Thoracic aorta (tissue), 2 donors: ENCODE measurements at regions not wholly inside any gene's neighbourhood (a gene's known extent, or its start where the extent isn't known, plus 50 kb on each side); places are given as distances from the start of the nearest gene placed in this dataset.

Source experiments
- ATAC-seq: fragments of 150-250 bp; one replicate; pipeline ENCODE4 v1.8.0; 2017; ENCODE audit warnings: low read depth; ENCODE audit not compliant: insufficient number of reproducible peaks, low FRiP score
- DNase-seq: peaks from one replicate; pipeline ENCODE4 v3.0.0-alpha.2; 2020; ENCODE audit warnings: low spot score
- H3K27ac ChIP-seq, 2 donors: fragments of 200-600 bp; sonication (generic); 1 replicate in 1 of 2; 2 replicates in 1 of 2; pipeline ENCODE4 v1.5.1; 2016; ENCODE audit warnings: mild to moderate bottlenecking in 2 of 2, moderate library complexity in 2 of 2
- H3K27me3 ChIP-seq: fragments of 200-600 bp; sonication (generic); replicated peaks from 2 replicates; pipeline ENCODE4 v1.6.0; 2016; ENCODE audit warnings: mild to moderate bottlenecking; ENCODE audit not compliant: insufficient read depth
- H3K36me3 ChIP-seq: fragments of 200-600 bp; sonication (generic); one replicate; pipeline ENCODE4 v1.5.1; 2016
- H3K4me1 ChIP-seq, 2 donors: fragments of 200-600 bp; sonication (generic); 1 replicate in 1 of 2; 2 replicates in 1 of 2; pipeline versions ENCODE4 v1.5.1 to v1.6.0; 2016; ENCODE audit warnings: low read depth in 2 of 2, mild to moderate bottlenecking in 1 of 2; ENCODE audit not compliant: control insufficient read depth in 1 of 2
- H3K4me3 ChIP-seq: fragments of 200-600 bp; sonication (generic); 2 replicates; pipeline ENCODE4 v1.5.1; 2016; ENCODE audit warnings: mild to moderate bottlenecking
- H3K9me3 ChIP-seq: fragments of 200-600 bp; sonication (generic); 2 replicates; pipeline ENCODE4 v1.5.1; 2016
- TF ChIP-seq, protein P1 (sequence below): fragments of 200-600 bp; sonication (generic); IDR thresholded peaks from one replicate; pipeline ENCODE4 v1.5.1; 2019; ENCODE audit warnings: antibody characterized with exemption

DNA sequence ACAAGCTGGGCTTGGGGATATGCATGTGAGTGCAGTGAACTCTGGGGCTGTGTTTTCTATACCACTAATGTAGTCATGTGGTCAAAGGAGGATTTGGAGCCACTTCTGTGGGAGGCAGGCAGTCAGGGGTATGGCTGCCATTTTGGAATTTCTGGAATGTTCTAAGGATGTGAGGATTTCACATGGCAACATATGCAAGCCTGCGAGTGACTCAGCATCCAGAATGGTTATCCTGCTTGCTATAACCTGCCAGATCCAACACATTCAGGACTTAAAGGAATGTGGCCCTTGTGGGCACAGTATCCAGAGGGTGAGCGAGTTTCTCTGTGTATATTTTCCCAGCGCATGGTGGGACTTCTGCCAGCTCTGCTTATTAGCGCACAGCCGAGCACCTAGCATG is 249.2 kb upstream of the PWP1 start:
- ATAC-seq (no peak), DNase-seq (no peak)
- Histone ChIP-seq H3K36me3 (no peaks in the 10 kb centered on the region), H3K4me1 (no peaks in the 10 kb centered on the region), H3K27me3 (no peaks in the 10 kb centered on the region), H3K27ac (no peak overlapping the region), H3K9me3 (no peaks in the 10 kb centered on the region), H3K4me3 (no peak overlapping the region)
- TF ChIP-seq, protein P1, sequence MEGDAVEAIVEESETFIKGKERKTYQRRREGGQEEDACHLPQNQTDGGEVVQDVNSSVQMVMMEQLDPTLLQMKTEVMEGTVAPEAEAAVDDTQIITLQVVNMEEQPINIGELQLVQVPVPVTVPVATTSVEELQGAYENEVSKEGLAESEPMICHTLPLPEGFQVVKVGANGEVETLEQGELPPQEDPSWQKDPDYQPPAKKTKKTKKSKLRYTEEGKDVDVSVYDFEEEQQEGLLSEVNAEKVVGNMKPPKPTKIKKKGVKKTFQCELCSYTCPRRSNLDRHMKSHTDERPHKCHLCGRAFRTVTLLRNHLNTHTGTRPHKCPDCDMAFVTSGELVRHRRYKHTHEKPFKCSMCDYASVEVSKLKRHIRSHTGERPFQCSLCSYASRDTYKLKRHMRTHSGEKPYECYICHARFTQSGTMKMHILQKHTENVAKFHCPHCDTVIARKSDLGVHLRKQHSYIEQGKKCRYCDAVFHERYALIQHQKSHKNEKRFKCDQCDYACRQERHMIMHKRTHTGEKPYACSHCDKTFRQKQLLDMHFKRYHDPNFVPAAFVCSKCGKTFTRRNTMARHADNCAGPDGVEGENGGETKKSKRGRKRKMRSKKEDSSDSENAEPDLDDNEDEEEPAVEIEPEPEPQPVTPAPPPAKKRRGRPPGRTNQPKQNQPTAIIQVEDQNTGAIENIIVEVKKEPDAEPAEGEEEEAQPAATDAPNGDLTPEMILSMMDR = no peak

DNA sequence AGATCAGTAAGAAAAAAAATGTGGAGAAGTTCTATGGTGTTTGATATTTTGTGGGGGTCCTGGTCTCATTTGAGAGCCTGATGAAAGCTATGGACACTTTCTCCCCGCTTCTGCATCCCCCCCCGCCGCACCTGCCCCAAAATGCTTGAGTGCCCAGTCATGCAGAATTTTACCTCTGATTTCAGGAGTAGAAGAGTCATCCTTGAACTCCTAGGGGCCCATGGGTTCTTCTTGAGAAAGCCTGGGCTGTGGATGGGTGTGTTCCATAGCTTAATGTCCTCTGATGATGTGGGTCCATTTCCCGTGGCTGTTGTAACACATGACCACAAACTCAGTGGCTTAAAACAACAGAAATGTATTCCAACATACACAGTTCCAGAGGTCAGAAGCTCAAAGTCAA is 248.8 kb upstream of the PWP1 start:
- H3K9me3 ChIP-seq = no peaks in the 10 kb centered on the region
- ATAC-seq (no peak), DNase-seq (no peak)
- TF ChIP-seq, protein P1 = no peak
- no peaks in the 10 kb centered on the region for H3K27me3 ChIP-seq
- H3K4me3 ChIP-seq = no peak overlapping the region
- H3K4me1 ChIP-seq = no peaks in the 10 kb centered on the region
- H3K27ac ChIP-seq = no peak overlapping the region
- no peaks in the 10 kb centered on the region for H3K36me3 ChIP-seq

DNA sequence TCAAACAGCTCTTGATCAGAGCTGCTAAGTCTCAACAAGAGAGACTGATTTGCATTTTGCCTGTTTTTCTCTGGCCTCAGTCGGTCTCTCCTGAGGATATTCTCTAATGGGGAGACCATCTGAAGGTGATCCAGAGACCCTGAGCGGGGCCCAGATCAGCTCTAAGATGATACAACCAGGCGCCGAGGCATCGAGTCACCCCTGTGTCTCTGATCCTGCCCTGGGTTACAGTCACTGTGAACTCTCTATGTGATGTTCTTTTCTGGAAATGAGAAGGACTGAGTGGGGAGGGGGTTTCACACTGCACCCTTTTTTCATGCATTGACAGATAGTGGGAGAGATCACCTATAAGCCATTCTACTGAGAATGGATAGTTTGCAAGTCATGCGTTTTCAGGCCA is 247.6 kb upstream of the PWP1 start:
- DNase-seq (no peak), ATAC-seq (no peak)
- H3K27ac ChIP-seq = no peak overlapping the region
- no peaks in the 10 kb centered on the region for H3K36me3 ChIP-seq
- TF ChIP-seq, protein P1 = no peak
- H3K4me1 ChIP-seq = peaks cover 4 to 5% of the 10 kb centered on the region in 2 donors
- H3K9me3 ChIP-seq = no peaks in the 10 kb centered on the region
- no peaks in the 10 kb centered on the region for H3K27me3 ChIP-seq
- H3K4me3 ChIP-seq = no peak overlapping the region

DNA sequence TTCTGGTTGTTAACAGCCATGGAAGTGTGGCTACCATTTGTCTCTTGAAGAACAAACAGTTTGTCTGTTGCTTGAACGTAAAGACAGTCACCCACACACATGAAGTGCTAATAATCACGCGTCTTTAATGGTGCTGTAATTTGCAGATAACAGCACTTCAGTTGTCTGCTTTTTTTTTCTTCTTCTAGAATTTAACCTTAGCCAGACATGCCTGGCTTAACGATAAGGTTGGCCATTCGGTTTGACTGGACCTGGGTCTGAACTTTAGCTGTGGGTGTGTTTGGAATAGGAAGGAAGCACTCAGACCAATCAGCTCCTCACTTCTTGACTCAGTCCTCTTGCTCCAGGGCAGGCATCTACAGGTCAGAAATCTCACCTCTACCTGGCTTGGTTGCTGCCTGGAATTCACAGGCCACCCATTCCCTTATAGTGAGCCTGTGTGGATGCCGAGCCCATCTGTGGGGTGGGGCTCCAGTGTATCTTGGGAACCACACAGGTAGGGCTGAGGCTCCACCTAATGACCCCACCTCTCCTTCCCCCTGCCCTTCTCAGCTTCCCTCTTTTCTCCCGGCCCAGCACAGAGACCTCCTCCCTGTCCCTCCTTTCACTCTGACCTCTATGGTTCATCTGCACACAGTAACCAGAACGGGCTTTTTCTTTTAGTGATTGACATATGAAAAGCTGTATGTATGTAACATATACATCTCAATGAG is 246.4 kb upstream of the PWP1 start:
- H3K4me3 ChIP-seq = no peak overlapping the region
- H3K4me1 ChIP-seq = peaks cover 4 to 5% of the 10 kb centered on the region in 2 donors
- TF ChIP-seq, protein P1 = no peak
- no peaks in the 10 kb centered on the region for H3K36me3 ChIP-seq
- no peak for ATAC-seq
- H3K27ac ChIP-seq = no peak overlapping the region
- DNase-seq = no peak
- no peaks in the 10 kb centered on the region for H3K9me3 ChIP-seq
- no peaks in the 10 kb centered on the region for H3K27me3 ChIP-seq

DNA sequence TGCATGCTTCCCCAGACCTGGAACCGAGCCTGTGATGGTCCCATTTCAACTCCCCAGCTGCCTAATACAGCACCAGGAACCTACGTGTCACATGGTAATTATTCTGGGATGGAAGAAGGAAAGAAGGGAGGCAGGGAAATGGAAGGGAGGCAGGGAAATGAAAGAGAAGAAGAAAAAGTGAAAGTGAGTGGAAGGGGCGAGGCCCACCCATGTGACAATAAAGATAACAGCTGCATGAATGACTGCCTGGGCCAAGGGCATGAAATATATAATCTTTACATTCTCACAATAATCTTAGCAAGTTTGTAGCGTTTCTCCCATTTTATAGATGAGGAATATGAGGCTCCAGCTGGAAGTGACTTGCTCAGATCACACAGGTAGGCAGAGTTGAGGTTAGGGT is 245.0 kb upstream of the PWP1 start:
- no peak for DNase-seq
- TF ChIP-seq, protein P1 = no peak

More for the DNA sequence above, 245.0 kb upstream of the PWP1 start:
- Histone ChIP-seq H3K9me3 (no peaks in the 10 kb centered on the region), H3K27me3 (no peaks in the 10 kb centered on the region), H3K27ac (no peak overlapping the region), H3K4me3 (no peak overlapping the region), H3K4me1 (peaks cover 4 to 5% of the 10 kb centered on the region in 2 donors), H3K36me3 (no peaks in the 10 kb centered on the region)
- no peak for ATAC-seq
